Endothelial cell of umbilical vein (primary cell): ENCODE measurements at regions not wholly inside any gene's neighbourhood (a gene's known extent, or its start where the extent isn't known, plus 50 kb on each side); places are given as distances from the start of the nearest gene placed in this dataset.

Experiments
- BruUV-seq: library from RNA; stranded (reverse); fragments of 400-500 nt; replicated peaks from 2 replicates; lab custom pipeline; 2021; lab: Mats Ljungman, UMichigan
- CTCF ChIA-PET: fragments of 300-600, 350-600 bp; sonication (Branson Sonifier 250); formaldehyde crosslinking; loops from one replicate; lab custom pipeline; 2021; ENCODE audit warnings: antibody characterized with exemption, inconsistent platforms; lab: Charles Lee
- POLR2A ChIA-PET: fragments of 300-600, 350-600 bp; sonication (Branson Sonifier 250); formaldehyde crosslinking; loops from one replicate; lab custom pipeline; 2021; ENCODE audit warnings: antibody characterized with exemption, inconsistent platforms; lab: Charles Lee
- DNase-seq: peaks from one replicate; pipeline ENCODE4 v3.0.0-alpha.2; 2011; ENCODE audit warnings: low read depth, low spot score
- FAIRE-seq: peaks from 2 replicates; lab custom pipeline; 2011; peaks lifted over from hg19 to GRCh38; lab: Jason Lieb, UNC
- H2AFZ ChIP-seq: 2 replicates; pipeline ENCODE4 v1.6.0; 2012; ENCODE audit warnings: low read depth, low read length, control low read depth, inconsistent platforms
- H3K27ac ChIP-seq: 2 replicates; pipeline ENCODE4 v1.5.1; 2011; ENCODE audit warnings: low read depth, mild to moderate bottlenecking, control low read depth, low read length, moderate library complexity; ENCODE audit not compliant: insufficient read depth
- H3K27me3 ChIP-seq, 2 experiments: 2 replicates each; pipeline versions ENCODE4 v1.6.0 to v1.6.1; 2011; ENCODE audit warnings: low read length in 2 of 2, mixed read lengths in 1 of 2; ENCODE audit not compliant: control insufficient read depth in 2 of 2, insufficient read depth in 2 of 2
- H3K36me3 ChIP-seq, 2 experiments: 2 replicates in 1 of 2; 3 replicates in 1 of 2; pipeline ENCODE4 v1.5.1; 2011; ENCODE audit warnings: low read length in 2 of 2, mild to moderate bottlenecking in 1 of 2, moderate library complexity in 1 of 2; ENCODE audit not compliant: control insufficient read depth in 2 of 2, insufficient read depth in 2 of 2; ENCODE audit errors: extremely low read depth in 1 of 2
- H3K4me1 ChIP-seq: 3 replicates; pipeline ENCODE4 v1.5.1; 2011; ENCODE audit warnings: mild to moderate bottlenecking, low read length; ENCODE audit not compliant: control insufficient read depth, insufficient read depth; ENCODE audit errors: extremely low read depth
- H3K4me2 ChIP-seq: 2 replicates; pipeline ENCODE4 v1.6.1; 2011; ENCODE audit warnings: low read length, control low read depth, mixed read lengths; ENCODE audit not compliant: insufficient read depth
- H3K4me3 ChIP-seq, 3 experiments: fragments of 200-600 bp in 1 of 3; sonication (generic), shearing (Covaris generic) in 1 of 3; replicated peaks in 1 of 3; 2 replicates each; pipeline ENCODE4 v1.5.1; 2011 to 2016; ENCODE audit warnings: control low read depth in 3 of 3, low read length in 3 of 3, mild to moderate bottlenecking in 2 of 3, inconsistent platforms in 1 of 3, low read depth in 1 of 3, moderate library complexity in 1 of 3; ENCODE audit not compliant: insufficient read depth in 1 of 3
- H3K79me2 ChIP-seq: 2 replicates; pipeline ENCODE4 v1.6.0; 2012; ENCODE audit warnings: low read length, inconsistent platforms; ENCODE audit not compliant: control insufficient read depth, insufficient read depth
- H3K9ac ChIP-seq: replicated peaks from 2 replicates; pipeline ENCODE3; 2011; ENCODE audit warnings: low read length, control low read depth; ENCODE audit not compliant: insufficient read depth; ENCODE audit errors: extremely low read depth
- H3K9me1 ChIP-seq: replicated peaks from 3 replicates; pipeline ENCODE4 v1.6.0; 2011; ENCODE audit warnings: mild to moderate bottlenecking, low read length; ENCODE audit not compliant: control insufficient read depth, insufficient read depth; ENCODE audit errors: extremely low read depth
- H3K9me3 ChIP-seq: replicated peaks from 2 replicates; pipeline ENCODE4 v1.5.1; 2012; ENCODE audit warnings: low read length, inconsistent platforms; ENCODE audit not compliant: control insufficient read depth, insufficient read depth
- H4K20me1 ChIP-seq: replicated peaks from 2 replicates; pipeline ENCODE3; 2011; ENCODE audit warnings: mild to moderate bottlenecking, low read length; ENCODE audit not compliant: control insufficient read depth, insufficient read depth; ENCODE audit errors: extremely low read depth
- CTCF ChIP-seq, 2 donors: IDR thresholded peaks; 1 replicate in 1 of 2; 2 replicates in 1 of 2; pipeline ENCODE4 v1.5.1; 2011; ENCODE audit warnings: low read length in 2 of 2, mild to moderate bottlenecking in 2 of 2, moderate library complexity in 2 of 2, control low read depth in 1 of 2, inconsistent platforms in 1 of 2, low read depth in 1 of 2; ENCODE audit not compliant: insufficient read depth in 1 of 2; ENCODE audit errors: extremely low read depth in 1 of 2
- EZH2 ChIP-seq: IDR thresholded peaks from 2 replicates; pipeline ENCODE4 v1.6.1; 2012; ENCODE audit warnings: borderline replicate concordance, low read depth, mild to moderate bottlenecking, moderate library complexity, low read length, inconsistent platforms; ENCODE audit not compliant: severe bottlenecking
- FOS ChIP-seq: IDR thresholded peaks from 2 replicates; pipeline ENCODE4 v1.6.1; 2011; ENCODE audit warnings: mild to moderate bottlenecking, low read length, moderate library complexity, borderline replicate concordance; ENCODE audit not compliant: insufficient read depth
- GATA2 ChIP-seq: IDR thresholded peaks from 2 replicates; pipeline ENCODE4 v1.7.0; 2011; ENCODE audit warnings: low read depth, mild to moderate bottlenecking, moderate library complexity, mixed read lengths, low read length; ENCODE audit not compliant: insufficient read length, insufficient read depth
- JUN ChIP-seq: IDR thresholded peaks from 2 replicates; pipeline ENCODE4 v1.6.1; 2011; ENCODE audit warnings: borderline replicate concordance, low read depth; ENCODE audit not compliant: insufficient read length, insufficient read depth
- MYC ChIP-seq: IDR thresholded peaks from one replicate; pipeline ENCODE4 v1.6.1; 2011; ENCODE audit warnings: mild to moderate bottlenecking, low read depth, low read length
- POLR2A ChIP-seq: IDR thresholded peaks from 2 replicates; pipeline ENCODE4 v1.6.1; 2012; ENCODE audit warnings: low read depth, mild to moderate bottlenecking, control low read depth, low read length
- POLR2AphosphoS5 ChIP-seq: IDR thresholded peaks from 2 replicates; pipeline ENCODE4 v1.6.1; 2012; ENCODE audit warnings: low read depth, mild to moderate bottlenecking, control low read depth, low read length, moderate library complexity; ENCODE audit not compliant: insufficient read depth
- dilution Hi-C: fragments of 300-500 bp; cut with MboI; formaldehyde crosslinking; loops from one replicate; pipeline ENCODE4 v1.15.0; 2019; ENCODE audit warnings: low sequenced_read_pairs; ENCODE audit not compliant: extremely low pct_ligation_motif_present
- intact Hi-C: fragments of 100-400 bp; cut with micrococcal nuclease; formaldehyde crosslinking; loops from one replicate; pipeline ENCODE4 v1.10.0; 2022
- TF ChIP-seq, protein P1 (sequence below): IDR thresholded peaks from 2 replicates; pipeline ENCODE4 v1.6.1; 2011; ENCODE audit not compliant: insufficient read depth, insufficient read length

DNA sequence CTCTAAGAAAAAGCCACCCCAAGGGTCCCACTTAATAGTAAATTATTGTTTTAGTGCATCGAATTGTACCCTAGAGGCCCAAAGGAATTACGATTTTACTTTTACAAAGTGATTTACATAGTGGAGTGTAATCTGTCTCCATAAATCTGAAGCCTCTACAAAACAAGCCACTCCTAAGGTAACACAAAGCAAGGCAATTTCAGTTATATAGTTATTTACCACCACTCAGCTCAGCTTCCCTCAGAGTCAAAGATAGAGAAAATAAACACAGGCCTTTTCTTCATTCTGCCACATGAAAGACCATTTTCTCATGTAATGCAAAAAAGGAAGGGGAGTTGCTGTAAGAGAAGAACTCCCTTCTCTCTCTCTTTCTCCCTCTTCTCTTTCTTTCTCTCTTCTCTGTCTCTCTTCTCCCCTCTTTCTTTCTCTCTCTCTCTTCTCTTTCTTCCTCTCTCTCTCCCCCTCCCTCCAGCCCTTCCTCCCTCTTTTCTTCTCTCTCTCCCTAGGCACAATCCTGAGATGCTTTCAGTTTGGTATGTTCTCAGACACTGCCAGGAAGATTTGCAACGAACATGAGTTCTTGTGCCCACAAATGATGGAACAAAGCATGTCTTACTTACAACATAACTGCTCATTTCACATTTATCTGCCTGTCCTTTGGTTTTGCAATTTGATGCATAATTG is 264.5 kb downstream of the BCL2 start:
- no TSS peak for BruUV-seq
- Histone ChIP-seq H3K27me3 (peaks cover 0 to 4% of the 10 kb centered on the region in 2 experiments), H2AFZ (no peak overlapping the region), H3K27ac (no peak overlapping the region), H3K4me1 (no peaks in the 10 kb centered on the region), H3K9me1 (no peaks in the 10 kb centered on the region), H4K20me1 (no peaks in the 10 kb centered on the region), H3K36me3 (no peaks in the 10 kb centered on the region), H3K79me2 (no peaks in the 10 kb centered on the region), H3K4me2 (no peak overlapping the region), H3K9me3 (no peaks in the 10 kb centered on the region), H3K4me3 (no peak overlapping the region), H3K9ac (no peak overlapping the region)
- intact Hi-C loops (no loop called here), dilution Hi-C loops (no loop called here)
- ChIA-PET CTCF (no interaction called here), POLR2A (no interaction called here)
- DNase-seq (no peak), FAIRE-seq (no peak)
- TF ChIP-seq EZH2 (no peak), JUN (no peak), FOS (no peak), GATA2 (no peak), POLR2AphosphoS5 (no peak), CTCF (IDR thresholded peaks at IDR 0.05; ENCODE audit: extremely low read depth in 1 of 2, insufficient read depth in 1 of 2, low read depth in 1 of 2, low read length in 2 of 2) (no peak), MYC (no peak), POLR2A (no peak)
- TF ChIP-seq, protein P1, sequence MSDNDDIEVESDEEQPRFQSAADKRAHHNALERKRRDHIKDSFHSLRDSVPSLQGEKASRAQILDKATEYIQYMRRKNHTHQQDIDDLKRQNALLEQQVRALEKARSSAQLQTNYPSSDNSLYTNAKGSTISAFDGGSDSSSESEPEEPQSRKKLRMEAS: no peak
